IMR-90 (cell line): ENCODE measurements at regions not wholly inside any gene's neighbourhood (a gene's known extent, or its start where the extent isn't known, plus 50 kb on each side); places are given as distances from the start of the nearest gene placed in this dataset.

ENCODE experiments used
- ATAC-seq: fragments of 200-7000 bp; cut with Tn5 transposase; 2 replicates; pipeline ENCODE4 v1.9.1; 2020; ENCODE audit warnings: low read depth, mild to moderate bottlenecking, moderate library complexity
- BruUV-seq: library from RNA; stranded (reverse); fragments of 400-500 nt; replicated peaks from 2 replicates; lab custom pipeline; 2021; lab: Mats Ljungman, UMichigan
- CTCF ChIA-PET: fragments of 300-600 bp; formaldehyde crosslinking; extraction: SDS; loops from one replicate; lab custom pipeline; 2021; ENCODE audit warnings: antibody characterized with exemption; lab: Yijun Ruan, JAX
- POLR2A ChIA-PET: fragments of 300-600 bp; sonication (Branson Sonifier 250); formaldehyde crosslinking; loops from one replicate; lab custom pipeline; 2022; ENCODE audit warnings: antibody characterized with exemption; ENCODE audit not compliant: unreplicated experiment; lab: Charles Lee
- DNase-seq: peaks from one replicate; pipeline ENCODE4 v3.0.0; 2013
- H2AFZ ChIP-seq: replicated peaks from 2 replicates; pipeline ENCODE3; 2013; ENCODE audit warnings: low read length, mild to moderate bottlenecking; ENCODE audit not compliant: poor library complexity
- H2AK5ac ChIP-seq: 2 replicates; pipeline ENCODE4 v1.6.1; 2013; ENCODE audit warnings: low read depth, low read length, inconsistent platforms
- H2AK9ac ChIP-seq: replicated peaks from 2 replicates; pipeline ENCODE3; 2013; ENCODE audit warnings: mild to moderate bottlenecking, low read depth, low read length, moderate library complexity; ENCODE audit not compliant: poor library complexity
- H2BK120ac ChIP-seq: 2 replicates; pipeline ENCODE4 v1.6.1; 2013; ENCODE audit warnings: low read depth, low read length, inconsistent platforms
- H2BK15ac ChIP-seq: 3 replicates; pipeline ENCODE4 v1.6.1; 2013; ENCODE audit warnings: low read depth, low read length, inconsistent platforms
- H2BK20ac ChIP-seq: 2 replicates; pipeline ENCODE4 v1.6.1; 2013; ENCODE audit warnings: low read depth, mild to moderate bottlenecking, inconsistent platforms, low read length, moderate library complexity
- H2BK5ac ChIP-seq: 2 replicates; pipeline ENCODE4 v1.6.1; 2013; ENCODE audit warnings: mild to moderate bottlenecking, low read depth, low read length, inconsistent platforms; ENCODE audit not compliant: poor library complexity, severe bottlenecking
- H3K14ac ChIP-seq: replicated peaks from 2 replicates; pipeline ENCODE4 v1.6.1; 2013; ENCODE audit warnings: low read depth, low read length, inconsistent platforms
- H3K18ac ChIP-seq: 2 replicates; pipeline ENCODE4 v1.6.1; 2013; ENCODE audit warnings: low read depth, low read length, control low read depth
- H3K23ac ChIP-seq: 2 replicates; pipeline ENCODE4 v1.6.1; 2013; ENCODE audit warnings: low read depth, low read length, inconsistent platforms
- H3K27ac ChIP-seq: 2 replicates; pipeline ENCODE4 v1.5.1; 2013; ENCODE audit warnings: mild to moderate bottlenecking, control low read depth, low read length; ENCODE audit not compliant: insufficient read depth
- H3K27me3 ChIP-seq: 2 replicates; pipeline ENCODE4 v1.6.1; 2013; ENCODE audit warnings: low read length; ENCODE audit not compliant: control insufficient read depth, insufficient read depth
- H3K36me3 ChIP-seq: 2 replicates; pipeline ENCODE4 v1.6.1; 2013; ENCODE audit warnings: low read length, mixed read lengths; ENCODE audit not compliant: control insufficient read depth, insufficient read depth
- H3K4ac ChIP-seq: 2 replicates; pipeline ENCODE4 v1.6.1; 2013; ENCODE audit warnings: low read depth, low read length, inconsistent platforms
- H3K4me1 ChIP-seq: 2 replicates; pipeline ENCODE4 v1.6.1; 2013; ENCODE audit warnings: low read length, mixed read lengths; ENCODE audit not compliant: control insufficient read depth, insufficient read depth
- H3K4me2 ChIP-seq: 2 replicates; pipeline ENCODE4 v1.6.1; 2013; ENCODE audit warnings: low read depth, mild to moderate bottlenecking, control low read depth, low read length, moderate library complexity
- H3K4me3 ChIP-seq: 2 replicates; pipeline ENCODE4 v1.5.1; 2013; ENCODE audit warnings: low read depth, mild to moderate bottlenecking, control low read depth, low read length, moderate library complexity; ENCODE audit not compliant: insufficient read depth
- H3K56ac ChIP-seq: 2 replicates; pipeline ENCODE4 v1.6.1; 2013; ENCODE audit warnings: low read length, inconsistent platforms; ENCODE audit not compliant: insufficient read depth; ENCODE audit errors: extremely low read depth
- H3K79me1 ChIP-seq, 2 experiments: 2 replicates each; pipeline ENCODE4 v1.6.1; 2013; ENCODE audit warnings: low read length in 2 of 2, inconsistent platforms in 1 of 2, low read depth in 1 of 2
- H3K9ac ChIP-seq: 2 replicates; pipeline ENCODE4 v1.6.1; 2013; ENCODE audit warnings: low read depth, low read length, control low read depth
- H3K9me1 ChIP-seq: 2 replicates; pipeline ENCODE4 v1.6.1; 2013; ENCODE audit warnings: low read length, inconsistent platforms; ENCODE audit not compliant: insufficient read depth
- H3K9me3 ChIP-seq: 2 replicates; pipeline ENCODE4 v1.6.1; 2013; ENCODE audit warnings: low read length; ENCODE audit not compliant: control insufficient read depth, insufficient read depth
- H4K20me1 ChIP-seq: 2 replicates; pipeline ENCODE4 v1.6.1; 2013; ENCODE audit warnings: low read length, inconsistent platforms; ENCODE audit not compliant: insufficient read depth
- H4K5ac ChIP-seq: 2 replicates; pipeline ENCODE4 v1.6.1; 2013; ENCODE audit warnings: mild to moderate bottlenecking, low read depth, low read length, control low read depth
- H4K8ac ChIP-seq, 2 experiments: 2 replicates each; pipeline ENCODE4 v1.6.1; 2013; ENCODE audit warnings: low read depth in 2 of 2, low read length in 2 of 2, control low read depth in 1 of 2, inconsistent platforms in 1 of 2
- H4K91ac ChIP-seq: 2 replicates; pipeline ENCODE4 v1.6.1; 2013; ENCODE audit warnings: low read depth, low read length, inconsistent platforms; ENCODE audit not compliant: insufficient read depth
- BHLHE40 ChIP-seq: fragments of 150-350 bp; IDR thresholded peaks from 2 replicates; pipeline ENCODE4 v1.6.1; 2016; ENCODE audit warnings: mild to moderate bottlenecking, low read depth, low read length
- FOS ChIP-seq: fragments of 150-350 bp; IDR thresholded peaks from 2 replicates; pipeline ENCODE4 v1.6.1; 2016; ENCODE audit warnings: low read depth, low read length
- MXI1 ChIP-seq: IDR thresholded peaks from 2 replicates; pipeline ENCODE4 v1.6.1; 2012; ENCODE audit warnings: low read depth, mild to moderate bottlenecking, low read length, moderate library complexity, borderline replicate concordance
- RAD21 ChIP-seq: IDR thresholded peaks from 2 replicates; pipeline ENCODE4 v1.6.1; 2012; ENCODE audit warnings: low read length, improper control_type of control experiment
- SMC3 ChIP-seq: fragments of 150-350 bp; IDR thresholded peaks from 2 replicates; pipeline ENCODE4 v1.6.1; 2016; ENCODE audit warnings: low read depth, mild to moderate bottlenecking, antibody characterized with exemption, low read length, moderate library complexity
- USF2 ChIP-seq: fragments of 150-350 bp; IDR thresholded peaks from 2 replicates; pipeline ENCODE4 v1.6.1; 2017; ENCODE audit warnings: mild to moderate bottlenecking, antibody characterized with exemption, low read length, low read depth
- WGBS, 2 experiments: methylation state at CpG; one replicate each; pipeline versions ENCODE4 v1.1.5 to v1.1.7; 2013; ENCODE audit warnings: missing lambda C conversion rate in 2 of 2; ENCODE audit not compliant: insufficient read length in 1 of 2; ENCODE audit errors: extremely low coverage in 2 of 2; 5-methylcytosine and 5-hydroxymethylcytosine counted together
- dilution Hi-C: fragments of 300-500 bp; cut with HindIII; formaldehyde crosslinking; loops from one replicate; pipeline ENCODE4 v1.14.3; 2018; ENCODE audit warnings: low sequenced_read_pairs; ENCODE audit not compliant: unreplicated experiment
- in situ Hi-C: fragments of 300-500 bp; cut with MboI; formaldehyde crosslinking; loops from 3 replicates; pipeline ENCODE4 v1.14.3; 2019; ENCODE audit warnings: low sequenced_read_pairs, inconsistent platforms, mixed read lengths
- intact Hi-C: fragments of 100-400 bp; cut with micrococcal nuclease; formaldehyde crosslinking; loops from 2 replicates; pipeline ENCODE4 v1.10.0; 2022

DNA sequence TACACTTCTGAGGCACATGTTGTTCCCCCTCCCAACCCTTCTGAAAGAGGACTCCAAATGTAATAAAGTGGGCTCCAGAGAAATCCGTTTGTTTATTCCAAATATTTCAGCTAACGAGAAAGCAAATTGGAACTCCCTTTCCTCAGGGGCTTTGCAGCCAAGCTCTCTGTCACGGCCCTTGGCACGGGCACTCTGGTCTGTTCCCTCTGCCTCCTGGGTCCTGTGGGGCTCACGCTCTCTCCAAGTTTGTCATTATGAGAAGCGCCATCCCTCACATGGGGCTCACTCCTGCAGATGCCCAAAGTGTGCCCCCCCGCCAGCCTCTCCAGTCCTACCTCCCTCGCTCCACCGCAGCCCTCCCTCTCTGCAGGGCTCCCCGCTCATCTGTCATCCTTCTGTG lies 125.4 kb upstream of the POU2AF2 start (continued):
- TF ChIP-seq USF2 = no peak
- TF ChIP-seq MXI1 = no peak
- TF ChIP-seq SMC3 = no peak
- TF ChIP-seq FOS = no peak

GRCh38 chr11:111119751-111120150 lies 125.8 kb upstream of the POU2AF2 start:
- dilution Hi-C loops (no loop called here), in situ Hi-C loops (no loop called here), intact Hi-C loops (no loop called here)
- Histone ChIP-seq H2AK5ac (no peak overlapping the region), H3K36me3 (no peaks in the 10 kb centered on the region), H2AFZ (no peak overlapping the region), H3K27ac (no peak overlapping the region), H4K8ac (no peak overlapping the region), H2BK20ac (no peak overlapping the region), H3K23ac (no peak overlapping the region), H3K4me2 (no peak overlapping the region), H2BK5ac (no peak overlapping the region), H3K9me3 (no peaks in the 10 kb centered on the region), H3K56ac (no peak overlapping the region), H2BK120ac (no peak overlapping the region), H3K4me1 (no peaks in the 10 kb centered on the region), H4K91ac (no peak overlapping the region), H3K4ac (no peak overlapping the region), H3K9me1 (no peaks in the 10 kb centered on the region), H3K27me3 (no peaks in the 10 kb centered on the region; the same call in 1 of the 2 replicates), H2AK9ac (no peak overlapping the region), H3K4me3 (no peak overlapping the region), H3K9ac (no peak overlapping the region), H3K14ac (no peak overlapping the region), H2BK15ac (no peak overlapping the region), H4K20me1 (no peaks in the 10 kb centered on the region), H3K79me1 (no peaks in the 10 kb centered on the region), H3K18ac (no peak overlapping the region), H4K5ac (no peak overlapping the region)
- no TSS peak for BruUV-seq
- CTCF ChIA-PET = no interaction called here
- POLR2A ChIA-PET = interaction anchor here (0.7 kb wide), 1 partner anchor 414 kb away, joined by 3 read pairs; no protein-coding TSS in a partner anchor
- ATAC-seq (no peak), DNase-seq (no peak)
- TF ChIP-seq RAD21 = no peak
- TF ChIP-seq BHLHE40 = no peak
- no CpG with 5 or more reads among the region's 3 CpGs for WGBS, 2 experiments
